GM21515 (cell line): ENCODE measurements at regions not wholly inside any gene's neighbourhood (a gene's known extent, or its start where the extent isn't known, plus 50 kb on each side); places are given as distances from the start of the nearest gene placed in this dataset.
"Not testable (repeated sequence)": the region's sequence is repeated elsewhere in the genome, so short reads cannot be mapped to it uniquely, and the experiment has no call there.

Source experiments
- ATAC-seq: cut with Tn5 transposase; IDR thresholded peaks from one replicate; pipeline ENCODE4 v1.9.1; 2021; ENCODE audit not compliant: unreplicated experiment

- ATAC-seq, result no peak
Observed at GRCh38 chrX:40530509-40530908, 50.3 kb upstream of the ATP6AP2 start.

GRCh38 chrX:40527543-40527942 is 53.2 kb upstream of the ATP6AP2 start:
- no peak for ATAC-seq

- ATAC-seq, result no peak
Observed at GRCh38 chrX:40526412-40526811, 54.4 kb upstream of the ATP6AP2 start.

GRCh38 chrX:40525901-40526300 is 54.9 kb upstream of the ATP6AP2 start:
- ATAC-seq, result not testable (repeated sequence)

- no peak for ATAC-seq
Observed at GRCh38 chrX:40524423-40524822, 56.3 kb upstream of the ATP6AP2 start.

- ATAC-seq, result no peak
Observed at GRCh38 chrX:40523852-40524251, 56.9 kb upstream of the ATP6AP2 start.

- no peak for ATAC-seq
Observed at GRCh38 chrX:40521868-40522450, 58.8 kb upstream of the ATP6AP2 start.

- no peak for ATAC-seq
Observed at GRCh38 chrX:40514376-40514775, 66.4 kb upstream of the ATP6AP2 start.

GRCh38 chrX:40513835-40514234 is 66.9 kb upstream of the ATP6AP2 start:
- ATAC-seq, result no peak

GRCh38 chrX:40513012-40513411 is 67.8 kb upstream of the ATP6AP2 start:
- no peak for ATAC-seq

- ATAC-seq, result no peak
Observed at GRCh38 chrX:40511258-40511657, 69.5 kb upstream of the ATP6AP2 start.

GRCh38 chrX:40508560-40508959 is 72.2 kb upstream of the ATP6AP2 start:
- no peak for ATAC-seq

- no peak for ATAC-seq
Observed at GRCh38 chrX:40506201-40506985, 74.4 kb upstream of the ATP6AP2 start.

GRCh38 chrX:40504801-40505605 is 75.8 kb upstream of the ATP6AP2 start:
- no peak for ATAC-seq

GRCh38 chrX:40503094-40503493 is 77.7 kb upstream of the ATP6AP2 start:
- no peak for ATAC-seq

- no peak for ATAC-seq
Observed at GRCh38 chrX:40502688-40503087, 78.1 kb upstream of the ATP6AP2 start.

GRCh38 chrX:40501164-40501855 is 79.5 kb upstream of the ATP6AP2 start:
- no peak for ATAC-seq

- no peak for ATAC-seq
Observed at GRCh38 chrX:40496728-40497127, 84.0 kb upstream of the ATP6AP2 start.

- no peak for ATAC-seq
Observed at GRCh38 chrX:40495659-40496058, 85.1 kb upstream of the ATP6AP2 start.

GRCh38 chrX:40494005-40494404 is 86.8 kb upstream of the ATP6AP2 start:
- no peak for ATAC-seq

- no peak for ATAC-seq
Observed at GRCh38 chrX:40488296-40488695, 92.5 kb upstream of the ATP6AP2 start.
